C4-2B (cell line): ENCODE measurements at regions not wholly inside any gene's neighbourhood (a gene's known extent, or its start where the extent isn't known, plus 50 kb on each side); places are given as distances from the start of the nearest gene placed in this dataset.
"Not testable (repeated sequence)": the region's sequence is repeated elsewhere in the genome, so short reads cannot be mapped to it uniquely, and the experiment has no call there.

Experiments used
- CTCF ChIP-seq: fragments of 450-650 bp; conservative IDR thresholded peaks from 2 replicates; pipeline ENCODE4 v1.5.1; 2017; ENCODE audit warnings: mild to moderate bottlenecking
- ZFX ChIP-seq: fragments of 450-650 bp; IDR thresholded peaks from 2 replicates; pipeline ENCODE4 v1.6.1; 2017

- not testable (repeated sequence) for TF ChIP-seq CTCF, ZFX
These were observed 152.2 kb downstream of the KLRB1 start for GRCh38 chr12:9455516-9455915.
